ENCODE measurements at regions not wholly inside any gene's neighbourhood (a gene's known extent, or its start where the extent isn't known, plus 50 kb on each side); places are given as distances from the start of the nearest gene placed in this dataset.
"Not testable (repeated sequence)": the region's sequence is repeated elsewhere in the genome, so short reads cannot be mapped to it uniquely, and the experiment has no call there.

DNA sequence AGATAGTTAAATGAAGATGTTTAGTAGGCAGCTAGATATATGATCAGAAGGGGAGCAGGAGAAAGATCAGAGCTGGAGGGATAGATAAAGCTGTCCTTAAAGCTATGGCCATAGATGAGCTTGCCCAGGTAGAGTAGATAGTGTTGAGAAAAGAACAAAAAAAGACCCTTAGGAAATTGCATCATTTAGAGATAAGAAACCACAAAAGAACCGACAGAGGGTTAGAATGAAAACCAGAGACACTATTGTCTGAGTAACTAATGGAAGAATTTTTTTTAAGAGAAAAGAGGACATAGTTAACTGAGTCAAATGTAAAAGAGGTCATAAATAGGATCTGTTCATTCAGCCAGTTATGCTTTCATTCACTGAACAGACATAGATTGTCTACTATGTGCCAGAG is 101.8 kb downstream of the TNFAIP3 start:
- no peak for DNase-seq (ENCODE audit: low spot score)

DNA sequence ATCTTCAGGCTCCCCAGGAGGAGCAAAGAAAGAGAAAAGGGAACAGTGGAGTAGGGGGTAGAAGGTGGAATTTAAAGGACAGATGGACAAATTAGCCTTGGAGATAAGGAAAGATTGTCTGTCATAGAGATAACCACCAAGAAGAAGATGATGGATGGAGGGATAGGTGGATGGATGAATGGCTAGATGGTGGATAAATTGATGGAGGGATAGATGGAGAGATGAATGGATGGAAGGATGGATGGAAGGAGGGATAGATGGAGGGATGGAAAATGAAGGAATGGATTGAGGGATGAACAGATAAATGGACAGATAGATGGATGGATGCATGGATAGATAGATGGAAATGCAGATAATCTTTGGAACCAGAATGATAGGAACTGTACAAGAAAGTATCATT is 102.8 kb downstream of the TNFAIP3 start:
- DNase-seq (ENCODE audit: low spot score): no peak

DNA sequence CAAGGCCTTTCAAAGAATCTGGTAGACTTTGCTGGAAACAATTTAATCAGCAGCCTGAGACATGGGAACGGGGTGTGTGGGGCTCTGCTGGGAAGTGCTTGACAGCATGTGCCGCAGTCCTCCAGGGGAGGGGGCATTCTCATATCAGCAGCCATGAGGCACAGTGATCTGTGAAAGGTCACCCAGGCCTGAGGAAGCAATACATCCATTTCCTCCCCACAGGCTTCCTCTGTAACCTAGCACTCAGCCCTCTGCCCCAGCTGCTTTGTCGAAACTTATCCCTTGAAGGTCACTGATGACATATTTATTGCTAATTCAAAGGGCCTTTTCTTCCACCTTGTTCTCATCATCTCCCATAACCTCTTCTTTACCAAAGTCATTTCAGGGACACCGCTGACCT is 103.3 kb downstream of the TNFAIP3 start:
- DNase-seq (ENCODE audit: low spot score): no peak

DNA sequence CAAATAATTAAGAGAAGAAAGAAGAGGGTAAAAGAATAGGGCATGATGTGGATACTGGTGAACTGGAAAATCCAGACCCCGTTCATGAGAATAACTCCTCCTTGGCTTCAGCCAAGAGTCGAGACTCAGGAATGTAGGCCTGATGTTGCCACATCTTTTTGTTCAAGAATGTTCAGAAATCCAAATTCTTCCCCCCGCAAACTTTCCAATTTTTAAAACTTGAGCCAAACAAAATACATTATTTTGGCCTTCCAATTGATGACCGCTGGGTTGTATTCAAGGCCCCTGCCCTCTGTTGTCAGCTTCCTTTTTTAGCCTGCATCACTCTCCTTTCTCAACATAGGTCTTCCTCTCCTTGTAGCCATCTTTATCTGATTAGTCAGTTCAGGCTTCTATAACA is 106.1 kb downstream of the TNFAIP3 start:
- DNase-seq (ENCODE audit: low spot score): no peak

DNA sequence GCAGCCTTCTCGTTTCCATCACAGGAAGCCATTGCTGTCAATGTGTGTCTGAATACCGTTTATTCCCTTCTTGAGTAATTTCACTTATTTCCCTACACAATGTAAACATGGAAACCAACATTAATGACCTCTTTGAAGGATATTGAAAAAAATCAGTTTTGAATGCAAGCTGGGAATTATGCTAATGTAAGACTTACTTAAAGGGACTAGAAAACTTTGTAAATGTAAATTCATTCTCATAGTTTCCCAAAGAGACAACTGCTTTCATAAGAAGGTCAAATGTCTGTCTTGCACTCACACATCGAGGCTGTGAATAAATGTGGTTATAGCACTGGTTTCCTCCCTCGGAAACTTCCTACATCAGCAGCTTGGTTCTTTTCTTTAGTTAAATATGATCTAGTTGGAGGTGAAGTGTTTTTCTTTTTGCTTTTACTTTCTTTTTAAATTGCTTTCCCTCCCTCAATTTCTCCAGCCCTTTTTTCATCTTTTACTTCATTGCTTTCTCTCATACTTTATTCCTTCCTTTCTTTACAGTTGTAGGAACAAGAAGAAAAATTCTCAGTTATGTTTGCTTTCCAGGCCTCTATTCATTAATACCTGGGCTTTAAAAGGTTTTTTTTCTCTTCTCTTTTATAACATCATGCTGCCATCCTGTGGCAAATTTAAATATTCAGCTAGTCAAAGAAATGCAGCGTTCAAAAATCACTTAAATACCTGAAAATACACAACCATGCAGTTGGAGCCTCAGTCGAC is 108.3 kb downstream of the TNFAIP3 start:
- peak; percentile 27 for DNase-seq (ENCODE audit: low spot score)

DNA sequence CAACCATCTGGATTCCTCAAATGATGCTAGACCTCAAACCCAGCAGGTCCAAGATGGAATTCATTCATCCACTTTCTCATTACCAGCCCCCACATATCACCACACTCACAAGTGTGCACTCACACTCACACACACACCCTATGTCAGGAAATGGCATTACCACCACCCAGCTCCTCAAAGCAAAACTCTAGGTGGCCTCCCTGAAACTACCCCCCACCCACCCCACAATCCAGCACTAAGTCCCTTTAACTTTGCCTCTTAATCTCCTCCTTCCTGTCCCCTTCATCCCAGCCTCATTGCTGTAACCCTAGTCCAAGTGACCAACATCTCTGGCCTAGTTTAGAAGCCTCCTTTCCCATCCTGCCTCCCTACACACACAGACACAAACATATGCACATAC is 109.4 kb downstream of the TNFAIP3 start:
- DNase-seq (ENCODE audit: low spot score): no peak

DNA sequence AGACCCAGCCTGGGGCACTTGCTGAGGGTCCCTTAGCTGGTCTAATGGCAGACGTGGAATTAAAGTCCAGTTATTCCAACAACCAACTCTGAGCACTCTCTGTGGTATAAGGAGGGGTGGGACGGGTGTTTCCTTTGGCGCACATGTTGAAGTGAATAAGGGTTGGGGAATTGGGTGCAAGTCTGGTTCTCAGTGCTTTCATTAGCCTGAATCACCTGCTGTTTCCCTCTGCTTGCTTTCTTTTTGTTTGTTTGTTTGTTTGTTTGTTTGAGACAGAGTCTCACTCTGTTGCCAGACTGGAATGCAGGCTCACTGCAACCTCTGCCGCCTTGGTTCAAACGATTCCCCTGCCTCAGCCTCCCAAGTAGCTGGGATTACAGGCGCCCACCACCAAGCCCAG is 110.1 kb downstream of the TNFAIP3 start:
- DNase-seq (ENCODE audit: low spot score): no peak

DNA sequence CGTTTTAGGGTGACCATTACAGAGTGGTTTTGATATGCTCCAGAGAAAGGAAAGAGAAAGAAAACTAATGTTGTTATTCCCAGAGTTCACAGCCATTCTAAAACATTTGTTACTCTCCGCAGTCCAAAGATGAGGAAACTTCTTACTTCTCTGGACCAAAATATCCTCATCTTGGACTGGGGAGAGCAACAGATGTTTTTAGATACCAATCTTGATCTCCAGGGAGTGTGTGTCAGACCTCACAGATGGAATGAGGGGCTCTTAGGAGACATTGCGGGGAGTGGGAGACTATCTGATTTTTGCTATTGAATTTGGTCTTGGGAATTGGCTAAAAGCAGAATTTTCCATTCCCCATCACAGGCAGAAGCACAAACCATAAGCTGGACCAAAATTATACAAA is 110.8 kb downstream of the TNFAIP3 start:
- no peak for DNase-seq (ENCODE audit: low spot score)

DNA sequence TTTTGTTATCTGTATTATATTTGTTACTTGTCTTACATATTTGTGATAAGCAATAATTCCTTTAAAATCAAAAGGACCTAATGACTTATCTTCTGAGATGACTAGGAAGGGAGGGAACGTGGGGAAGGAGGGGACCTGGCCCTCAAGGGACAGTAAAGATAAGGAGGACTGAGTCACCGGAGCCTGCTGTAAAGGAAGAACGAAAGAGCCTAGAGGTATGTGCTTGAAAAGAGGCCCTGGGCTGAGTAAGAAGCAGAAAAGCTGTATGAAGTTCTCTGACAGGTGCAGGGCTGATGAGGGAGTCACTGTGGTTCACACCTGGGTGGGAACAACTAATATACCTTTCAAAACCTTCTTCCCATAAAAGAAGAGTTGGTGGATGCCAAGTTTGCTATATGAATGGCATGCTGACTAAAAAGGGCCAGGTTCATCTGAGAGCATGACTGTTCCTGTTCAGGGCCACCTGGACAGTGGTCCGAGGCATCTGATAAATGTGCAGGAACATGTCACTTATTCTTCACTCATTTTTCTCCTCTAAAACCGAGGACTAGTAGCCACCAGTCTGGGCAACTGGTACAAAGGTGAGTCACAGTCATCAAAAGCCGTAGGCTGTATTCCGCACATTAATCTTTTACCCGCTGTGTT is 111.3 kb downstream of the TNFAIP3 start:
- DNase-seq (ENCODE audit: low spot score): peak; percentile 14

DNA sequence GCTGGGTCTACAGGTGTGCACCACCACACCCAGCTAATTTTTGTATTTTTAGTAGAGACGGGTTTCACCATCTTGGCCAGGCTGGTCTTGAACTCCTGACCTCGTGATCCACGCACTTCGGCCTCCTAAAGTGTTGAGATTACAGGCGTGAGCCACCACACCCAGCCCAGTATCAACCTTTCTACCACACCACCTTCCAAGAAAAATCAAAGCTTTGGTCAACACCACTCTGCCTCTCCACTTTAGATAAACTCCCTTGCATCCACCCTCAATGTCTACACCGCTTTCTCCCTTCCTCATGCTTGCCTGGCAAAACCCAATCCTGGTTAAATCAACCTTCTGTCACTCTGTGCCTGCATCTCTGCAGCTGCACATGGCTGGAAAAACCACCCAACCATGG is 112.2 kb downstream of the TNFAIP3 start:
- not testable (repeated sequence) for DNase-seq (ENCODE audit: low spot score)

DNA sequence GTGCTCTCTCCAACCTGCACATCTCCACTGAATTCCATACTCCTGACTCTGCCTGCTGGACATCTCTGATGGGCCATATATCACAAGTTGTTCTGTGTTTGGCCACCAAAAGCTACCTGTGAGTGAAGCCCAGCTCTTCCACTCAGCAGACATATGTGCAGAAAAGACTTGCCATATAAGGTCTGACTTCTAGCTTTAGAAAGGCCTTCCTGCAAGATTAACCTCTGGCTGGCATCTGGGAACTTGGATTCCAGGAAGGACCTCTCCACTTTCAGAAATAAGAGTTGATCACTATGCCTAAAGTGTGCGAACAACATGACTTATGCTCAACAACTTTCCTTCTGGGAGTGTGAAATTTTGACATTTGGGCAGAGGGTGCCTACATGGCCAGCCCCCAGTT is 113.7 kb downstream of the TNFAIP3 start:
- DNase-seq (ENCODE audit: low spot score): no peak

DNA sequence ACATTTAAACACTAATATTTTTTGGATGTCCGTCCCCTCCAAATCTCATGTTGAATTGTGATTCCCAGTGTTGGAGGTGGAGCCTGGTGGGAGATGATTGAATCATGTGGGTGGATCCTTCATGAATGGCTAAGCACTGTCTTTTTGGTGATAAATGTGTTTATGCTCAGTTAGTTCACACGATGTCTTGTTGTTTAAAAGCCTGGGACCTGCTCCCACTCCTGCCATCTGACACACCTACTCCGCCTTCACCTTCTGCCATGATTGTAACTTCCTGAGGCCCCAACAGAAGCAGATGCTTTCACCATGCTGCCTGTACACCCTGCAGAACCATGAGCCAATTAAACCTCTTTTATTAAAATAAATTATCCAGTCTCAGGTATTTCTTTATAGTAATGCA is 114.7 kb downstream of the TNFAIP3 start:
- DNase-seq (ENCODE audit: low spot score): no peak

DNA sequence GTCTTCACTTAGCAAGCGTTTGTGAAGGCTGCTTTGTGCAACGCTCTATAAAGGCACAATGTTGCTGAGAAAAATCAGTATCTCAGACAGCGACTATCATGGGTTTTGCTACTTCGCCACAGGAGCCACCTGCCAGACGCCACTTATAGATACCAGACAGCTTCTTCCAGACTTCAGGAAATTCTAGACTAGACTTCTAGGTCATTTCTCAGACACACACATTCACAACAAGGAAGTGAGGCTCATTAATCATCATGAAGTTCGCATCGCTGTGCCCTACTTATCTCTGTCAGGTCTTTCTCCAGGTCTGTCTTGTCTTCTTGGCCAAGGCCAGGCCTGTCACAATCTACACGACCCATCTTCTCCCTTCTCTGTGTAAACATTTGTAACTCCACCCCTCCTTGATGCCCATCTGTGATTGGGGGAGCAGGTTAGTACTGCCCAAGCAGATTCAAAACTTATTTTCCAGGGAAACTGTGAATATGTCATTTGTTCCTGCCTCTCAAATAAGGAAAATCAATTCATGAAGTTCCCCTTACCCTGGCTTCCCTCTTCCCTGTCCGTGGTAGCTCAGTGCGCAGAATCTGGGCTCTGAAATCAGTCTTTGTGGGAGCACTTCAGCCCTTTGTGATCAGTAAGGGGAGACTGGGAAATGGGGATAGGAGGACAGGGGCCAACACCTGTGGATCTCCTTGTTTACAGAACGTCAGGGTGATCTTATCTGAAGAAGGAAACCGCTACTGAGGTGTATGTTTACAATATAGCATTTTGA is 115.5 kb downstream of the TNFAIP3 start:
- no peak for DNase-seq (ENCODE audit: low spot score)

DNA sequence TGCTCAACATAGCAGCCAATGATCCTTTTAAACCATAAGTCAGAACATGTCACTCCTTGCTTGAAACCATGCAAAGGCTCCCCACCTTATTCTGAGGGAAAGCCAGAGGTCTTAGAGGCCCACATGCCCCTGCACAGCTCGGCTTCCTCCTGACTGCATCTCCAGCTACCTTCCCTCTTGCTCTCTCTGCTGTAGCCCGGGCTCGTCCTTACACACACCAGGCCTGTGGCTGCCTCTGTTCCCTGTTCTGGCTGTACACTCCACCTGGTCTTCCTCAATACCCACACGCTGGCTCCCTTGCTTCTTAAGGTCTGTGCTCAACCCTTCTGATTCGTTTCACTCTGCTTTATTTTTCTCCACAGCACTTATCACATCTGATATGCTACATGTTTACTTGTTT is 116.2 kb downstream of the TNFAIP3 start:
- no peak for DNase-seq (ENCODE audit: low spot score)

DNA sequence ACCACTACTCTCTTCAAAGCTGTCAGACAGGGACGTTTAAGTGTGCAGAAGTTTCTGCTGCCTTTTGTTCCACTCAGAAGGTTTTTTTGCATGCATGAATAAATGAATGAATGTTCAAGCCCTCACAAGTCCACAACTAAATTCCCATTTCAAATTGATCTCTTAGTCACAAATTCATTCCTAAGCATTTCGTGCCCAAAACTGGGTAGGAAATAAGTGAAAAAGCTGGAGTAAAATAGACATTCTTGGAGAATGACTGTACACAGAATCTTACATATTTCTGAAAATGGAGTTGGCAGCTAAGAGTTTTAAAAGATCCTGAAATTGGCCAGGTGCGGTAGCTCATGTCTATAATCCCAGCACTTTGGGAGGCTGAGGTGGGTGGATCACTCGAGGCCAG is 117.6 kb downstream of the PERP start:
- no peak for DNase-seq (ENCODE audit: low spot score)

DNA sequence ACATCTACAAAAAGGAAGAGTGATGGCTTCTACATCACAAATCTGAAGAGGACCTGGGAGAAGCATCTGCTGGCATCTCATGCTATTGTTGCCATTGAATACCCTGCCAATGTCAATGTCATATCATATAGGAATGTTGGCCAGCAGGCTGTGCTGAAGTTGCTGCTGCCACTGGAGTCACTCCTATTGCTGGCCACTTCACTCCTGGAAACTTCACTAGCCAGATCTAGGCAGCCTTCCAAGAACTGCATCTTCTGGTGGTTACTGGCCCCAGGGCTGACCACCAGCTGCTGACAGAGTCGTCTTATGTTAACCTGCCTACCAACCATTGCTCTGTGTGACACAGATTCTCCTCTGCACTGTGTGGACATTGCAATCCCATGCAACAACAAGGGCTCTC is 111.8 kb downstream of the PERP start:
- no peak for DNase-seq (ENCODE audit: low spot score)

DNA sequence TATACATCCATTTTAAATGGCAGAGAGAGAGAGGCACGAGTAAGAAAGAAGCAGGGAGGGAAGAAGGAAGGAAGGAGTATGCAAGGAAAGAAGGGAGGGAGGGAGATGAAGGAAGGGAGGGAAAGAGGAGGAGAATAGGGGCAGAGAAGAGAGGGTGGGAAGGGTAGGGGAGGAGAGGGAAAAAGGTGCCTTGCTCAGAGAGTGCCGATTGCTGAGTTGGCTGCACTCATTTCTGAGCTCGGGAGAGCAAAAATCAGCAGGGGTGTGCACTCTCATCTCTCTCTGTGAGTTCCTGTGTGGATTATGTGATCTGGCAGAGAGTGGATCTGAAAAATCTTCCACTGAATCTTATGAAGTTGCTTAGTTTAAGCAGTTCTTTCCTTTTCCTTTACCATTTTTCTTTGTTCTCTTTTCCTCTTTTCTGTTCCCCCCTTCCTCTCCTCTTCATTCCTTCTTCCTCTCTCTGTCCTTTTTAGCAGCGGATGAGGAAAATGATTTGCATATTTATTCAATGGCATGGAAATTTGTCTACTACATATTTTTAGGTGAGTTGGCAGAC is 108.7 kb downstream of the PERP start:
- peak; percentile 18 for DNase-seq (ENCODE audit: low spot score)

DNA sequence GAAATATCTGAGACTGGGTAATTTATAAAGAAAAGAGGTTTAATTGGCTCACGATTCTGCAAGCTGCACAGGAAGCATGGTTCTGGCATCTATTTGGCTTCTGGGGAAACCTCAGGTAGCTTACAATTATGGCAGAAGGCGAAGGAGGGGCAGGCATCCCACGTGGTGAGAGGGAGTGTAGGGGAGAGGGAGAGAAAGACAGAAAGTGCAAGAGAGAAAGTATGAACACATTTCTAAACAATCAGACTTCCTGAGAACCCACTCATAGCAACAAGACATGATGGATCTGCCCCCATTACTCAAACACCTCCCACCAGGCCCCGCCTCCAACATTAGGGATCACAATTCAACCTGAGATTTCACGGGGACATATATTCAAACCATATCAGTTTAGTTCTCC is 107.4 kb downstream of the PERP start:
- DNase-seq (ENCODE audit: low spot score): no peak

DNA sequence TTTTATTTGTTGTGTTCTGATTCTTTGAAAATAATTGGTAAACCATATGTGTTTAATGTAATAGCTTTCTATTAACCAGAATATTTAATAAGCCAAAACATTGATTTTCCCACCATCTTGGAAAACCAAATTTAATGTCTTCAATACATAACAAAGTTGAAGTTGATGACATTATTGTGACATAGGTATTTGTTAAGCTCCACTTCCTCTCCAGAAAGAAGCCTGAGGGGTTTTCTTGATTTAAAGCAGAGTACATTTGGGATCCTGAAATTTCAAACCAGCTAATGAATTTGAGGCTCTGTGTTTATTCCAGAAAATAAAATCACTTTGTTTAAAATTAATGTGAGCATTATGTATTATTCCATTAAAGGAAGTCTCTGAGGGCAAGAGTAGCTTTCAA is 106.3 kb downstream of the PERP start:
- no peak for DNase-seq (ENCODE audit: low spot score)

DNA sequence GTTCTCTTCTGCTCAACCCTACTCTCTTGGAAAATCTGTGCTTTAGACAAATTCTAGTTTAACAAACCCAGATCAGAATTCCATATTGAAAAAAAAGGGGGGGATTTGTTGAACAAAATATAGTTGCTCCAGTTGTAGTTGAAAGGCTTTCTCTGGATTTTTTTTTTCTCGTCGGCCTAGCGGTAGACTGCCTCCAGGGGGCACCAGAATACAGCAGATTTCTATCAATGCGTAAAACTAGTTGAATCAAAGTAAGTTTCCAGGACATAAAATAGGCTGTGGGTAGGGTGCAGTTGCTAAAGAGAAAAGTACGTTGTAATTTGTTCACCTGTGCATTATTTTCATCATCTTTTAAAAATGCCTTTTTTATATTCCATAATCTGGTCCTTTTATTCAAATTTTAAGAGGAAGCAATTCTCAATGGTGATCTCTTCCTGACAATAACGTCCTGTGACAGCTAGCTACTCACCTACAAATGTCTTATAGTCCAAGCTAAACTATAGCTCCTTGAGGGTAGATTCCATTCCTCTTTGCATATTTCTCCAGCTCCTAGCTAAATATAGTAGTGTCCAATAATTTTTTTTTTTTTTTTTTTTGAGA is 105.4 kb downstream of the PERP start:
- peak; percentile 64 for DNase-seq (ENCODE audit: low spot score)

DNA sequence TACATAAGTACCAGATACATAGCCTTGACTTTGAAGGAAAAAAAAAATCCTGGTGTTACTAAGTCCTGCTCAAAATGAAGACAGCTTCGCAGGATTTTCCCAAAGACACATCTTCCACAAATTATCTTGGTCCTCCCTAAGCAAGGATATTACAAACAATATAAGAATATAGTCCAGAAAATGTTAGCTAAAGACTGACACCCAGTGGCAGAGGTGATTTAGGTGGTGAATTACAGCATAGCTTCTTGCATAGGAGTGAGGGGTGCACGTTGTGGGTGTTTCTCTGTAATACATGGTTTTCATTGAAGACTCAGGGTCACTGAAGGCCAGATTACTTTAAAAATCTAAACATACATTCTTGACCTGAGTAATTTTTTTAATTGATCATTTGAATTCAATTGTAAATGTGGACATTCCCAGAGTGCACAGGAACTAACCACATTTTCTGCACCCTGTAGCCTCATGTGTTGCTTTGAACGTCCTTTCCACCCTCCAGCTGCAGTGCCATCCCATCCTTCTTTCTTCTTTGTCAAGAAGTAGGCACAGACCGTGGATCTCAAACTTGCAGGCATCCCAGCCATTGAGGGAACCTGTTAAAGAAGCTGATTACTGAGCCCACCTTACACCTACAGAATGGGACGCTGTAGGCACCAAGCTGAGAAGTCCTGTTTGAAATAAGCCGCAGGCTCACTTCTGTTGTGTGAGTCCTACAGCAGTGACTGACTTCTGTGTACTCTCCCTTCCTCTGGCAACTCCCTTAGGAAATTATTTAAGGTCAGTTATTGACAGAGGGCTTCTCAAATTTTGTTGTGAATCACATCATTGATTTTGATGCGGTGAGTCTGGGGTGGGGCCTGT is 102.6 kb downstream of the PERP start:
- no peak for DNase-seq (ENCODE audit: low spot score)
